CD4-positive, alpha-beta T cell treated with Interleukin-17A for 1 hour (primary cell): ENCODE measurements at regions not wholly inside any gene's neighbourhood (a gene's known extent, or its start where the extent isn't known, plus 50 kb on each side); places are given as distances from the start of the nearest gene placed in this dataset.
"Not testable (repeated sequence)": the region's sequence is repeated elsewhere in the genome, so short reads cannot be mapped to it uniquely, and the experiment has no call there.

Experiments
- DNase-seq: peaks from one replicate; pipeline ENCODE4 v3.0.0-alpha.2; 2020

DNA sequence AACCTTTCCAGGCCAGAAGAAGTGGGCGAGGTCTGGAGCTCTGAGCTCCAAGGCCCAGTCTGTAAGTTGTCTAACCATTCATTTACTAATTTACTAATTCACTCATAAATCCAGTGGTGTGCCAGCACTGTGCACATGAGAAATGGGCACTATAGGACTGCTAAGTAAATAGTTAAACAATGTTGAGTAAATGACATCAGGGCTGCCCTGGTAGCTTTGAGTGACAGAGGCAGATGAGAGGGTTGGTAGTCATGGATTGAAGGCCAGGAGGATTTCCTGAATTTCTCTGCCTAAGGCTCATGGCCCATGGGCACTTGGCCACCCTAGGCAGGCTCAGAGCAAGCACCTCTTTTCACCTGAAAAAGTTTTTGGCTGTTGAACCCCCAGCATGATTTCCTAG is 216.9 kb upstream of the RXFP2 start:
- DNase-seq, result no peak

GRCh38 chr13:31528176-31528575 is 211.2 kb upstream of the RXFP2 start:
- no peak for DNase-seq

DNA sequence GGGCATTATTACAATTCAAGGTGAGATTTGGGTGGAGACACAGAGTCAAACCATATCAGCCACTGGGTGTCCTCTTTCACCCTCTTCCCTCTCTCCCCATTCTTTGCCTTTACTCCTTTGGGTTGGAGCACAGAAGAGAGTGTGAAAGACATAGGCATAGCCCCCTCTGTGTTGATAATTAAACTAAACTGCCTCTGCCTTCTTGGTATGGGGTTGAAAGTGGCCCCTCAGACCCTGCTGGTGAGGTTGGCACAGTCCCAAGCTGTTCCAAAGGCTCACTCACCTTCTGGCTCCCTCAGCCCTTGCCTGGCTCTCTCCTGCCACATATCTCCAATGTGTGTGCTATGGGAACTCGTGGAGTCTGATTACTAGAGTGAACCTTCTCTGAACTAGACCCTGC is 210.6 kb upstream of the RXFP2 start:
- no peak for DNase-seq

DNA sequence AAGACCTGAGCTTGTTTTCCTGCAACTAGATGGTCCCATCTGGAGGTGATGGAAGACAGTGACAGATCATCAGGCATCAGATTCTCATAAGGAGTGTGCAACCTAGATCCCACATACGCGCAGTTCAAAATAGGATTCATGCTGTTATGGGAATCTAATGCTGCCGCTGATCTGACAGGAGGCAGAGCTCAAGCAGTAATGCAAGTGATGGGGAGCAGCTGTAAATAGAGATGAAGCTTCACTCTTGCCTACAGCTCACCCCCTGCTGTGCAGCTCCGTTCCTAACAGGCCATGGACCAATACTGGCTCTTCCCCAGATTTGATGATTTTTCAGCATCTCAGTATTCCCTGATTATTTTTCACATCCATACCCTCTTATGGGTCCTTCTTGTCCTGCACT is 208.4 kb upstream of the RXFP2 start:
- no peak for DNase-seq

DNA sequence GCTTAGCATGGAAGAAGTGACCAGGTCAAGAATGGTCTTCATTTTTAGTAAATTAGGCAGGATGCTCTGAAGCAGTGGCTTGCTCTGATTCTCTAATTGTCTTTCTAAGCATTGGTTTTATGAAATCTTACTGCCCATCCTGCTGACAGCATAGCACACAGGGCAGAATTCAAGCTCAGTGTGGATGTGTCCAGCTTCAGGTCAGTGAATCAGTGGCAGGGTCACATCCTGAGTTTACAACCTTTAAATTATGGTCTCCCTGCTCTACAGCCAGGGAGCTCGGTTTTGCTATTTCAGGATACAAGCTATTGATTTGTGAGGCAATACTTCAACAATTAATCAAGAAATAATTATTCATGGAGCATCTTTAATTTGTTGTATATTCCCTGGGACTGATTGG is 202.3 kb upstream of the RXFP2 start:
- DNase-seq, result no peak

DNA sequence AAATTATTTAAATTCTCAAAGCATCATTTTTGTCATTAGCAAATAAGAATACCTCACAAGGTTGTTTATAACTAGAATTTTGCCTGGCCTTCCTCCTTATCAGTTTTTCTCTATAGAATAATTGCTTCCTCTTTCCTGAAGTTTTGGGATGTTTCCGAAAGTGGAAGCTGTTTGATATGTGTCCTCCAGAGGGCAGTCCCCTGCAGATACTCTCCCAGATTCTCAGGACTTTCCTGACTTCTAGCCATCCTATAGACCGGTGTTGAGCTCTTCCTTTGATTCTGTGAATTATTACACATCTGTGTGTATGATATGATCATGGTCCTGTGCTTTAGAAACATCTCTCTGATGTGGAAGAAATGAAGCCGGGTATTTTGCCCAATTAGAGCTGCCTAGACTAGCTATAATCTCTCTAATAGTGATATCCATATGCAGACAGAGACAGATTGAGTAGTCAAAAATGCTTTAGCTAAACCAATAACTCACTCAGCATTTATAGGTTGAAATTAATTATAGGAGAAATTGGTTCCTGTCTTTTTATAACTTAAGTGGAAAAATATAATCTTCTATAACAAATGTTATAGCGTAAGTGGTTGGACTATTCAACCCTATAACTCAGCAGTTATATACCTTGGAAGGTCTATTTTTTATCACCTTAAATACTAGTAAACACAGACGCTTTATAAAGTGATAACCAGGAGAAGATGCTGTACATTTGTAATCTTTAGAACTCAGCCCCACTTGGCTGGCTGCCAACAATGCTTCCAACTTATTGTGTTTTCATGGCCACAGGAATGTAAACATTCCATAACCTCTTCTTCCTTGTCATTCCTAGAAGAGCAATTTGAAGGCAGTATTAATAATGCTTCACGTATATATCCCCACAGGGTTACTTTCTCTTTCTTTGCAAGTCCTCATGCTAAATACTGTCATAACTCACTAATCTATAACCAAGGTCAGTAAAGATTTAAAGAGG is 201.0 kb upstream of the RXFP2 start:
- DNase-seq, result no peak

GRCh38 chr13:31540281-31540680 is 199.0 kb upstream of the RXFP2 start:
- no peak for DNase-seq

DNA sequence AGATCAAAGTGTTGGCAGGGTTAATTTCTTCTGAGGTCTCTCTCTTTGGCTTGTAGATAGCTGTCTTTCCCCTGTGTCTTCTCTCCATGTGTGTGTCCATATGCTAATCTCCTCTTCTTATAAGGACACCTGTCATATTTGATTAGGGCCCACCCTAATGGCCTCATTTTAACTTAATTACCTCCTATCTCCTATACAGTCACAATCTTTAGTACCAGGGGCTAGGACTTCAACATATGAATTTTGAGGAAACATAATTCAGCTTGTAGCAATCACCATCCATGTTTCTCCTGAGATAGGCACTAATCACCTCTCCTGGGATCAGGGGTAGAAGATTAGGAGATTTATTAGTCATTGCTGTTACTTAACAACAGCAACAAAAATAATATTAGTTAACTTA is 196.1 kb upstream of the RXFP2 start:
- DNase-seq, result no peak

GRCh38 chr13:31545616-31546015 is 193.7 kb upstream of the RXFP2 start:
- no peak for DNase-seq

GRCh38 chr13:31556376-31556775 is 182.9 kb upstream of the RXFP2 start:
- no peak for DNase-seq

GRCh38 chr13:31584221-31584620 is 155.1 kb upstream of the RXFP2 start:
- DNase-seq, result not testable (repeated sequence)

- DNase-seq, result no peak
Measured at GRCh38 chr13:31587698-31588266, 151.5 kb upstream of the RXFP2 start.

- DNase-seq, result no peak
Measured at GRCh38 chr13:31588316-31588715, 151.0 kb upstream of the RXFP2 start.

GRCh38 chr13:31588893-31589292 is 150.4 kb upstream of the RXFP2 start:
- no peak for DNase-seq

- DNase-seq, result no peak
Measured at GRCh38 chr13:31591642-31592233, 147.6 kb upstream of the RXFP2 start.

DNA sequence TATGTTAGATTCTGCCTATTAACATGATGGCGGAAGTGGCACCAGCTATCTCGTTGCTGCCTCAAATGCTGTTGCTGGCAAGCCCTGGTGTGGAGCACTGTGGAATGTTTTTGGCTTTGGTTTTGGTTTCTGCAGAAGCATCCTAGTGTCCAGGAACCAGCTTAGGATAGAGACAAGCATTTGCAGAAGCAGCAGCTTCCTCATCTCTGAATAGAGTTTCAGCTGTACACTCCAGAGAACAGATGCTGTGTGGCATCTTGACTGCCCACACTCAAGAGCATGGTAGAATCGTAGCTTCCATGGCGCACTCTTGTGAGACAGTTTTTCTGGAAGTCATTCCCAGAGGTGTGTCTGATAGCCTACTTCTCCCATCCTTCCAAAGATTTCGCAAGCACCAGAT is 145.3 kb upstream of the RXFP2 start:
- no peak for DNase-seq

DNA sequence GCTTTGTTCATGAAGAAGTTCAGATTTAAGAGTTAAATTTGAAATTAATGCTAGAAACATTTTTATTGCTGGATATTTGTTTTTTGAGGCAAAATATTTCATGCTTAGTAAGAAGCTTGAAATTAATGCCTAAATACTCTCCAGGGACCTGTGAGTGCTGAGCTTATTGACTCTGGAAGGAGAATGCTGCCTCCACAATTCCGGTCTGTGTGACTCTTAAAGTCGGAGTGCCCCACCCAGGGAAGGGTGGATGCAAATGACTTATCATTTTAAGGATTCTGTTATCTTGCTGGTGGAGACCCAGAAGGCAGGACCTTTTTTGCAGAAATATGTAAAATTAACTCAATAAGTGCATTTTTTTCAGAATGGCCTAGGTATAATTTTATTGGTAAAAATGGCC is 143.8 kb upstream of the RXFP2 start:
- no peak for DNase-seq

- no peak for DNase-seq
Measured at GRCh38 chr13:31598990-31599389, 140.3 kb upstream of the RXFP2 start.

DNA sequence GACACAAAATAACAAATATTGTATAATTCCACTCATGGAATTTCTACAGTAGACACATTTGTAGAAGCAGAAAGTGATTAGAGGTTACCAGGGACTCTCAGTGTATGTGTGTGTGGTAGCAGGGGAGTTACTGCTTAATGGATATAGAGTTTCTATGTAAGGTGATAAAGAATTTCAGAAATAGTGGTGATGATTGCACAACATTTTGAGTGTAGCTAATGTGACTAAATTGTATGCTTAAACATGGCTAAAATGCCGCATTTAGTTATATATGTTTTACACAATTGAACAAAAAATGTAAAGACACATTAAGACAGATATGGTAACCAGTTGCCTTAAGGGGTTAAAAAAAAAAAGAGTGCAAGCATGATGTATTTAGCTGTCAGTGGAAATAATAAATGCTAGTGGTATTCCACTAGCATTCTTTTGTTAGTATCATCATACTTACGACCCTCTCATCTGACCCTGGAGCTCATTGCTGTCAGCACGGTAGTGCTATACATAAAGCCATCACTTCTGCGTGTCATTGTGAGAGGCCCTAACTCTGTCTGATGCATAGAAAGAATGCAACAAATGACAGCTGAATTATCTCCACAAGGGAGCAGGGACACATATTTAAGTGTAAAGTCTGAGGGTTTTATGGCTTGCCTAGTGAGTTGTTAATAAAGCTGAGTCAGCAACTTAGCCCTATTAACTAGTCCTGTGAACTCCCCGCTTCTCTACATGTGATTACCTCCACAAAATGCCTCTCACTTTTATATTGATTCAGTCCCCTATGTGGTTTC is 134.1 kb upstream of the RXFP2 start:
- no peak for DNase-seq

- DNase-seq, result not testable (repeated sequence)
Measured at GRCh38 chr13:31607531-31607930, 131.8 kb upstream of the RXFP2 start.

GRCh38 chr13:31608780-31609179 is 130.5 kb upstream of the RXFP2 start:
- not testable (repeated sequence) for DNase-seq

DNA sequence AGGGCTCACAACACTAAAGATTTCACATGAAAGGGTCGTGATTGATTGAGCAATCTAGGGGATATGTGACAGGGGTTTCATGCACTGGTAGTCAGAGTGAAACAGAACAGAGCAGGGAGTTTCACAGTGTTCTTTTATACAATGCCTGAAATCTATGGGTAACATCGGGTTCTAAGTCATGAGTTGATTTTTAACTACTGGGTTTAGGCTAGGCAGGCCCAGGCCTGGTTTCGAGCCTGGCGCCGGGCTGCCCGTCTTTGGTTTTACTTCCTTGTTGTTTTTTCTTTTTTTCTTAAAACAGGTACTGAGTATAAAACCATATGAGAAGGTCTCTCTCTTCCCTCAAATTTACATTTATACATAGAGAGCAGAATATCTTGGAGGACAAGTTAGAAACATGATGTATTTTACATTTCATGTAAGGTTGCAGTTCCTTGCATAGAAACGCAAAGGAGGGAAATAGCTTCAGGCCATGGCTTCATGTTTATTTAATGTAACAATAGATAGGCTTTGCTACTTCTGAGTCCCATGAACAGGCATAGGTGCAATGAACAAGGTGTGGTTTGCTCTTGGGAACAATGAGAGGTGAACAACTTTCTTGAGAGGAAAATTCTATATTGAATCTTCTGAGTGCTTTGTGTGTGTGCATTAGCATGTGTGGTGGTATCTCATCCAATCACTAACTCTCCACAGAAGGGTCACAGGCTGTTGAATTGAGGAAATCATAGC is 128.9 kb upstream of the RXFP2 start:
- DNase-seq, result no peak

- no peak for DNase-seq
Measured at GRCh38 chr13:31611214-31611613, 128.1 kb upstream of the RXFP2 start.
